GM19351 (cell line): ENCODE measurements at regions not wholly inside any gene's neighbourhood (a gene's known extent, or its start where the extent isn't known, plus 50 kb on each side); places are given as distances from the start of the nearest gene placed in this dataset.
"Not testable (repeated sequence)": the region's sequence is repeated elsewhere in the genome, so short reads cannot be mapped to it uniquely, and the experiment has no call there.

Source experiments
- ATAC-seq: cut with Tn5 transposase; IDR thresholded peaks from one replicate; pipeline ENCODE4 v1.9.1; 2021; ENCODE audit warnings: mild to moderate bottlenecking, moderate library complexity; ENCODE audit not compliant: unreplicated experiment

DNA sequence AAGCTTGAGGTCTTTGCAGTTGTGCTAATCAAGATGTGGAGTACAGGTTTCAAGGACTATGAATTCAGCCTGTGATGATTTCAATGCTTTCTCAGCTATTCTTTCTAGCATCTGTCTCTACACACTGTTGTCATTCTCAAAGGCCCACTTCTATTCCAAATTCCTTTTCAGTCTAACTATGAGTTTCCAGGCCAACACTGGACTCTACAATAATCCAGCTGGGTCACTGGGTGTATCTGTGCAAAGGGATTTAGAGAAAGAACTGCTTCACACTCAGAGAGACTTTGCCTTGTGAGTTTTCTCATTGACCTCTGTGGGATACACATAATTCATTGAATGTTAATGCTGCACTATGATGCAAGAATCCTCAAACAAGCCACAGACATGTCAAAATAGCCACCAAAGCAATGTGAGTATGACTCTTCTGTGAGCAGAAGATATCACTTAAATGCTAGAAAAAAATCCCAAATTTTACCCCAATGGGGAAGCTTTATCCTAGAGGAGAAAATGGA lies 171.8 kb upstream of the CLNK start:
- no peak for ATAC-seq

GRCh38 chr4:10853196-10853595 lies 168.6 kb upstream of the CLNK start:
- ATAC-seq, result no peak

- no peak for ATAC-seq
Observed at GRCh38 chr4:10841697-10842096, 157.1 kb upstream of the CLNK start.

DNA sequence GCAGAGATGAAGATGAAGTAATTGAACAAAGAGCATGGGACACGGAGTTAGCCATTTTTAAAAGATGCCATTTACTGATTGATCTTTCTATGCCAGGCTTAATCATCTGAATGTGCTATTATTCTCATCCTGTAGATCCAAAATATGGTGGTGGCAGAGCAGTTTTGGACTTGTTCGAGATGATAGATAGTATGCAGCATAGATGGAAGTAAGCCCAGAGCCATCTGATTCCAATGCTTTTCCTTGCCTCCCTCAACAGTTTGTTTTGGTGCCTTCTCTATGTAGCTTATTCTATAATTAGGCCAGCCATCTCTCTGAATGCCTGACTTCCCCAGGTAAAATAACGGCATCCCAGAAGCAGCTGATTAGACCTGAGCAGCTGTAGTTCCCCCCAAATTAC lies 152.6 kb upstream of the CLNK start:
- ATAC-seq, result no peak

DNA sequence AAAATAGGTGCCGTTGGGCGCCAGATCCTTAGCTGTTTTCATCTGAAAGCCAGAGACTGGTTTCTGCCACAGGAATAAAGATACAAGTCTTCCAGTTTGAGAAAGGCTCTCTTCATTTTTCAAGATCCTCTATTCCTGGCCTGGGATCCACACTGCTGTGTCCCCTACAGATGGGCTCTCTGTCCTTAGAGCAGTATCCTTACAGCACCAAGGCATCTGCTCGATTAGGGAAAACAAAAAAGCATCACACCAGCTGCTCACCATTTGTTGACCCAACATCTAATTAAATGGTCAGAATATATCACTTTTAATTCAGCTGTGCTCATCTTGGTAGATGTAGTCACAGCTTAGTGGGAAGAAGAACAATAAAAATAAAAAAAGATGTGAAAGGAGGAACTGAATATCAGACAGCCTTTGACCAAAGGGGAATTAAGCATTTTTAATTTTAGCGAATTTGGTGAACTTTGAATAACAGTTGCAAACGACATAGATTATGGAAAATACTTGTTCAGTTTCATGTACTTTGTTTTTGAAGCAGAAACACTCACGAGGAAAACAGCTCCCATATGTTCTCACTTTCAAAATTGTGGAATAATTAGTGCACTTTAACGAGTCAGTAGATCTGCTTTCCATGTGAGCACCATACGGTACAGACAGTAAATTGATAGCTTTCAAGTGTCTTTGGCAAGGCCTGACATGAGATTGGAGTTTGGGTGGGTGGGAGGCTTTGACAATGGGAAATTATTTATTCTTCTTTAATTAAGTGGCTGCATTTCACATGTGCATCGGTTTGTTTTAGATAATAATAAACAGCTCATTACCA lies 148.4 kb upstream of the CLNK start:
- no peak for ATAC-seq

DNA sequence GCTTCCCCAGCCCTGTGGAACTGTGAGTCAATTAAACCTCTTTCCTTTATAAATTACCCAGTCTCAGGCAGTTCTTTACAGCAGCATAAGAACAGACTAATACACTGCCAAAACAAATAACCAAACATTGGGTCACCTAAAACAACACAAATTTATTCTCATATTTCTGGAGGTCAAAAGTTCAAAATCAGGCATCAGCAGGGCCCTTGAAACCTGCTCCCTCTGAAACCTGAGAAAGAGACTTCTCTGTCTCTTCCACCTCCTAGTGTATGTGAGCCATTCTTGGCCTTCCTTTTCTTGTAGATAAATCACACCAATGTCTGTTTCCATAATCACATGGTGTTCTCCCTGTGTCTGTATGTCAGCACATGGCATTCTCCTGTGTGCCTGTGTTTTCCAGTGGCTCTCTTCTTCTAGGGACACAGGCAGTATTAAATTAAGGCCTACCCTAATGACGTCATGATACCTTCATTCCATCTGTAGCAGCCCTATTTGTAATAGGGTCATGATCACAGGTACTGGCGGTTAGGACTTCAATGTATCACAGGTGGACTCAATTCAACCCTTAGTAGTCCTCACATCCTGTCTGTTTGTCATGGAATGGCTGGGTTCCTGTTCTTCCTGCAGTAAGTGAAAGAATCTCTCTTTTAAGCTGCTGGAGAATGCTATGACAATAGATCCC lies 147.3 kb upstream of the CLNK start:
- ATAC-seq, result no peak

- not testable (repeated sequence) for ATAC-seq
Observed at GRCh38 chr4:10828918-10829538, 144.5 kb upstream of the CLNK start.

DNA sequence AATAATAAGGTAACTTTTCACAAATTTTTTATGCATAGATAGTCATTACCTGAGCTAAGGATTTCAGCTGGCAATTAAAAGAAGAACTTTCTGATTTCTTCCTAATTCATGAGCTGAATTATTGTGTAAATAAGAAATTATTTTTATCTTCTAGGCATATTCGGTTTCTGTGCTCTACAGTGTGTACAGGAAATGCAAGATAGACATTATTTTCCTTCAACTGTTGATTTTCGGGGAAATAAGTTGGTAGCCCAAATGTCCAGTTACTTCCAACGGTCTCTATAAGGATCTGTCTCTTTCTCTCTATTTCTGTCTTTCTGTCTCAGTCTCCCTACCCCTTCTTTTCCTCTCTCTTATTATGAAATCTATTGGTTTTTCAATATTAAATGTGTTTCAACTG lies 137.3 kb upstream of the CLNK start:
- no peak for ATAC-seq

DNA sequence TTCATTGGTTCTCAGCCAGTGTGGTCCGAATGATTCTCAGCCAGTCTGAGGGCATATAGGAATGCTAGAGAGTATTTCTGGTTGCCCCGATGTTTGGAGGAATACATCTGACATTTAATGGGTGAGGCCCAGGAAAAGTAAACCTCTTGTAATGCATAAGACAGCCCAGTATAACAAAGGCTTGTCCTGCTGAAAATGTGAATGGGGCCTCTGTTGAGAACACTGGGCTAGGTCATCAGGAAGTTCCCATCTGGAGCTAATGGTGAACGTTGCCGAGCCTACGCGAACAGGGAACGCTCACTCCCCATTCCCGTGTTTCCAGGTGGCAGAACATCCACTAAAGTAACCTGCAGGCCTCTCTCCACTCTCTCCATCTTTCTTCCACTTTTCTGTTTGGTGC lies 132.0 kb upstream of the CLNK start:
- ATAC-seq, result no peak

- no peak for ATAC-seq
Observed at GRCh38 chr4:10811991-10812390, 127.4 kb upstream of the CLNK start.

- ATAC-seq, result no peak
Observed at GRCh38 chr4:10810411-10810810, 125.8 kb upstream of the CLNK start.

DNA sequence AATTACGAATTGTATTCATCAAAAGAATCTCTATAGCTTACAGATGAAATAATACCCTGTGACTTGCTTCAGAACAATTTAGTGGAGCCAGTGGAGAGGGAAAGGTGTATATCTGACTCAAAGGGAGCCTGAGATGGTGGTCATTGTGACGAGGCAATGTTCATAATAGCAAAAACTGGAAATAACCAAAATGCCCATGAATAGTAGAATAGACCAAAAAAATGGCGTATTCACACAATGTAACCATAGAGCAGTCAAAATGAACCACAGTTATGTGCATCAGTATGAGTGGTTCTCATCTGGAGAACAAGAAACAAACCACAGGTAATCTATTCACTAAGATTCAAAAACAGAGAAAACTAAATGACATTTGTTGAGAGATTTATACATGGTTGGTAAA lies 125.3 kb upstream of the CLNK start:
- no peak for ATAC-seq

- no peak for ATAC-seq
Observed at GRCh38 chr4:10808591-10808990, 124.0 kb upstream of the CLNK start.

DNA sequence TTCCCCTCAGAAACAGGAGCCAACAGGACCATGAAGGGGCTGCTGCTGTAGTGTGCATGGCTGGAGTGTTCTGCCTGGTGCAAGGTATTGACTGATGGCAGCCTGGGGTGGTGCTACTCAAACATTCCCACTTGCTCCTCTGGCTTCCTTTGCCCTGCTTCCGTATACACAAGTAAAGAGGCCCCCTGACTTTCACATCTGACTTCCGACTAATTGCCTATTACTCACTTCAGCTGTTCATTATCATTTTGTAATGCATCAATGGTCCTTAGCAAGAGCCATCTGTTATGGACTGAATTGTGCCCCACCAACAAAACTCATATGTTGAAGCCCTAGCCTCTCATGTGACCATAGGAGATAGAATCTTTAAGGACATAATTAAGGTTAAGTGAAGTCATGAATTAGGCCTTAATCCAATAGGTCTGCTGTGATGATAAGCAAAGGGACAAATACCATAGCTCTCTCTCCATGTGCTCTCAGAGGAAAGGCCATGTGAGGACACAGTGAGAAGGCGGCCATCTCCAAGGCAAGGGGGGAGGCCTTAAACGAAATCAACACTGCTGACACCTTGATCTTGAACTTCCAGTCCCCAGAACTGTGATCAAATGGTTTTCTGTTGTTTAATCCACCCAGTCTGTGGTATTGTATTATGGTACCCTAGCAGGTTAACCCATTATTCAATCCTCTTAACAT lies 122.5 kb upstream of the CLNK start:
- ATAC-seq, result no peak

- no peak for ATAC-seq
Observed at GRCh38 chr4:10803713-10804343, 119.3 kb upstream of the CLNK start.

DNA sequence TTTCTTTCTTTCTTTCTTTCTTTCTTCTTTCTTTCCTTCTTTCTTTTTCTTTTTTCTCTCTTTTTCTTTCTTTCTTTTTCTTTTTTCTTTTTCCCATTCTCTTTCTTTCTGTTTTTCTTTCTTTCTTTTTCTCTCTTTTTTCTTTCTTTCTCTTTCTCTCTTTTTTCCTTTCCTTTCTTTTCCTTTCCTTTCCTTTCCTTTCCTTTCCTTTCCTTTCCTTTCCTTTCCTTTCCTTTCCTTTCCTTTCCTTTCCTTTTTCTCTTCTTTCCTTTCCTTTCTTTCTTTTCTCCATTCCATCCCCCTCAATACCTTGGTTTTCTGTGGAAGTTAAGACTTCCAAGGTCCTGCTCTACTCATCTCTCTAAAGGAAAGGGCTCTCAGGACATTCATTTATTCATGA lies 102.8 kb upstream of the CLNK start:
- ATAC-seq, result no peak

DNA sequence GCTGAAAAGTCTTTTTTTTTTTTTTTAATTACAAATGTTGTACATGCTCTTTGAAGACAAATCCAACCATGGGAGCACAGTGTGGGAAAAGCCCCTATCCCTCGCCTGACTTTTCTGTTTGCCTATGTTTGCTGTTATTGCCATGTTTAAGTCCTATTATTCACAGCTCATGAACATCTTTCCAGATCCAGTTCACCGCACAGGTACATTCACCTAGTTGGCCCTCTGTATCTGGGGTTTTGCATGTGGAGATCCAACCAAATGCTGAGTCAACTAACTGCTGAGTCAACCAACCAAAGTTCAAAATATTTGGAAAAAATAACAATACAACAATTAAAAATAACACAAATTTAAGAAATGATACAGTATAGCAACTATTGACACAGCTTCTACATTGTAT lies 100.1 kb upstream of the CLNK start:
- no peak for ATAC-seq

GRCh38 chr4:10783351-10783750 lies 98.8 kb upstream of the CLNK start:
- no peak for ATAC-seq

DNA sequence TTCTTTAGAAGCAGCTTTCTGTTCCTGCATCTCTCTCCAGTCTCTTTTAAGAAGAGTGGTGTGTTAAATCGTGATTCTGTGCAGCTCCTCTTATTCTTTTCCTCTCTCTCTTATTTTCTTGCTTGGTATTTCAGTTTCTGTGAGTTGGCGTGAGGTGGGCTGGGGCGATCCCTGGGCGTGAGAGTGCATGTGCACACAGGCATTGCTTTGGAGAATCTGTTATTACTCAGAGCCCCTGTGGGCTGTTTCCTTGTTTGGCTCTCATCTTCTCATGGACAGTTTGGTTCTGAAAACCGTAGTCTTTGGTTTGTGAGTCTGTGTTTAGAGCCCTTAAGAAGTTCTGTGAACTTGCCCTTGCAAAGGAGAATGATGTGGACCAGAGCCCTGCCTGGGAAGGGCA lies 97.2 kb upstream of the CLNK start:
- no peak for ATAC-seq

- not testable (repeated sequence) for ATAC-seq
Observed at GRCh38 chr4:10780803-10781202, 96.2 kb upstream of the CLNK start.

DNA sequence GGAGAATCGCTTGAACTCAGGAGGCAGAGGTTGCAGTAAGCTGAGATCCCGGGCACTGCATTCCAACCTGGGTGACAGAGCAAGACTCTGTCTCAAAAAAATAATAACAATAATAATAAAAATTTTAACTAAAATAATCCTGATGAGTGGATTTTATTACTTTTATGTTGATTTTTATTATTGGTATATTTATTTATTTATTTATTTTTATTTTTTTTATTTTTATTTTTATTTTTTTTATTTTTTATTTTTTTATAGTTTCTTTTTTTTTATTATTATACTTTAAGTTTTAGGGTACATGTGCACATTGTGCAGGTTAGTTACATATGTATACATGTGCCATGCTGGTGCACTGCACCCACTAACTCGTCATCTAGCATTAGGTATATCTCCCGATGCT lies 90.6 kb upstream of the CLNK start:
- ATAC-seq, result not testable (repeated sequence)
